ENCODE measurements at regions not wholly inside any gene's neighbourhood (a gene's known extent, or its start where the extent isn't known, plus 50 kb on each side); places are given as distances from the start of the nearest gene placed in this dataset.

DNA sequence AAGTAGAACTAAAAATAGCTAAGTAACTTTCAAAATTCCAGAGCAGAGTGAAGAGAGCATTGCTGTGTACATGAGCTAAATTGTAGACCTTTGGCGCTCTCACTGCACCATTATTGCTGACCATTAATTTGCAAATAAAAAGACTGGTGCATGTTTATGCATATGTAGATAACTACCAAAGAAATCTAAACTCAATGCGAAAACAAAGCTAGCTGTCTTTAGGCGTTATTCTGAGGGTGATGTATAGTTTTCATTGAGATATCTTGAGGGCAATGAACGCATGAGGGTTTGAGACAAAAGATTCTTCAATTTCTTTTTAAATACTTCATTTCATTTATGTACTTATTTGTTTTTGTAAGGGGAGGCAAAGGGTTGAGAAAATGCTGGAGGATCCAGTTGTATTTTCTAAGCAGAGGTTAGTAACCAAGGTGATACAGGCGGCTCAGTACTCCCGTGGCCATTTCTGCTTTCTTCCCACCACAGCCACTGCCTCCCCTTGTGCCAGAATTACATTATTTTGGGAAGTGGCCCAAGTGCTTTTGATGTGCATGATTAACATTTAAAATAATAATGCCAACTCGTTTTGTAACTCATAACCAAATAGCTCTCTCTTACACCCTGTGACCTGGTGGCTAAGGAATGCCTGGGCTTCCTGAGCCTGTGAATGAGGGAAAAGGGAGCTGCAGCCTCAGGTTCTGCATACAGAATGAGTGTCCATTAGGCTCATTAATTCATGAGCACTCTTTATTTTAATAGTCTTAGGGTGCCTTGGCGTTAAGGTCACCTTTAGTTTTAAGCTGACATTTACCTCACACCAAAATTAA, 797.8 kb upstream of the GYPC start:
- no peaks in the 10 kb centered on the region for H3K4me1 ChIP-seq (ENCODE audit: control insufficient read depth, insufficient read depth, low read depth, low read length)
- no peak overlapping the region for H3K23ac ChIP-seq (ENCODE audit: low read length in 2 of 2)
- H4K8ac ChIP-seq (ENCODE audit: low read length) = no peak overlapping the region
- H3K18ac ChIP-seq (ENCODE audit: low read depth in 1 of 2, low read length in 2 of 2) = no peak overlapping the region
- no peak overlapping the region for H3K9ac ChIP-seq (ENCODE audit: low read length)
- H2BK120ac ChIP-seq (ENCODE audit: low read depth, low read length) = no peak overlapping the region
- H2BK5ac ChIP-seq (ENCODE audit: low read depth, low read length, poor library complexity, severe bottlenecking) = no peak overlapping the region
- DNase-seq = no peak
- peaks cover 3% of the 10 kb centered on the region for H3K9me3 ChIP-seq (ENCODE audit: control insufficient read depth, low read length)
- no peak overlapping the region for H3K4me3 ChIP-seq (ENCODE audit: insufficient read depth in 1 of 2, low read depth in 1 of 2, low read length in 2 of 2)
- H3K4me2 ChIP-seq (ENCODE audit: low read length, poor library complexity, severe bottlenecking) = no peak overlapping the region
- H2AFZ ChIP-seq (ENCODE audit: low read depth, low read length) = no peak overlapping the region
- no peak overlapping the region for H4K91ac ChIP-seq (ENCODE audit: low read length)
- no peak overlapping the region for H3K27ac ChIP-seq (ENCODE audit: low read length, poor library complexity, severe bottlenecking)
- no peak overlapping the region for H2BK15ac ChIP-seq (ENCODE audit: low read depth, poor library complexity, severe bottlenecking)
- no peak overlapping the region for H3K4ac ChIP-seq (ENCODE audit: low read depth in 1 of 2, low read length in 2 of 2)
- no peaks in the 10 kb centered on the region for H3K27me3 ChIP-seq (ENCODE audit: control insufficient read depth in 1 of 2, insufficient read depth in 1 of 2, low read length in 2 of 2)
- 70% methylated on average over 4 of the region's 8 CpGs for WGBS
- H3K36me3 ChIP-seq (ENCODE audit: control insufficient read depth in 1 of 2, insufficient read depth in 2 of 2, low read depth in 1 of 2, low read length in 2 of 2) = no peaks in the 10 kb centered on the region
- no peak overlapping the region for H2AK5ac ChIP-seq (ENCODE audit: low read length, severe bottlenecking)
- H2BK12ac ChIP-seq (ENCODE audit: low read length in 2 of 2) = no peak overlapping the region
- H3K14ac ChIP-seq (ENCODE audit: low read length in 2 of 2) = no peak overlapping the region
- no peaks in the 10 kb centered on the region for H3K79me1 ChIP-seq (replicated peaks; ENCODE audit: low read length, poor library complexity, severe bottlenecking)

DNA sequence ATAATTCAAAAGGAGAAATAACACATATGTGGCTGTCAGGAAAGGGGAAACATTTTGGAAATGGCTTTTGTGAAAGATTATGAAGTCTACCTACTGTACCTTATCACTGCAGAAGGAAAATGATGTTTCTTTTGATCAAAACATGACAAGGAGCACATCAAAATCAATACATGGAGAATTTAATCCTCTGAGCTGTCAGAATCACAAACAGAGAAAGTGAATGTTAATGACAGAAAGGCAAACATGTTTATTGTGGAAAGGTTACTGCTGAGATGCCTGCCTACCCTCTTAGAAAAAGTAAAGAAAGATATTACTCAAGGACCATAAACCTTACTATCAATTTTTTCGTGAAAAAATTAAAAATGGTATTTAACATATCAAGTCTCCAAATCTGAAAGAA, 794.5 kb upstream of the GYPC start:
- Histone ChIP-seq H2BK5ac (ENCODE audit: low read depth, low read length, poor library complexity, severe bottlenecking) (no peak overlapping the region), H3K9ac (ENCODE audit: low read length) (no peak overlapping the region), H3K9me3 (ENCODE audit: control insufficient read depth, low read length) (peaks cover 7% of the 10 kb centered on the region), H3K27me3 (ENCODE audit: control insufficient read depth in 1 of 2, insufficient read depth in 1 of 2, low read length in 2 of 2) (no peaks in the 10 kb centered on the region), H2BK120ac (ENCODE audit: low read depth, low read length) (no peak overlapping the region), H3K36me3 (ENCODE audit: control insufficient read depth in 1 of 2, insufficient read depth in 2 of 2, low read depth in 1 of 2, low read length in 2 of 2) (no peaks in the 10 kb centered on the region), H4K8ac (ENCODE audit: low read length) (no peak overlapping the region), H3K18ac (ENCODE audit: low read depth in 1 of 2, low read length in 2 of 2) (no peak overlapping the region), H2AFZ (ENCODE audit: low read depth, low read length) (no peak overlapping the region), H4K91ac (ENCODE audit: low read length) (no peak overlapping the region), H3K4me3 (ENCODE audit: insufficient read depth in 1 of 2, low read depth in 1 of 2, low read length in 2 of 2) (no peak overlapping the region), H2AK5ac (ENCODE audit: low read length, severe bottlenecking) (no peak overlapping the region), H3K23ac (ENCODE audit: low read length in 2 of 2) (no peak overlapping the region), H3K4me1 (ENCODE audit: control insufficient read depth, insufficient read depth, low read depth, low read length) (no peaks in the 10 kb centered on the region), H2BK12ac (ENCODE audit: low read length in 2 of 2) (no peak overlapping the region), H3K4me2 (ENCODE audit: low read length, poor library complexity, severe bottlenecking) (no peak overlapping the region), H3K14ac (ENCODE audit: low read length in 2 of 2) (no peak overlapping the region), H3K4ac (ENCODE audit: low read depth in 1 of 2, low read length in 2 of 2) (no peak overlapping the region), H3K27ac (ENCODE audit: low read length, poor library complexity, severe bottlenecking) (no peak overlapping the region), H2BK15ac (ENCODE audit: low read depth, poor library complexity, severe bottlenecking) (no peak overlapping the region), H3K79me1 (replicated peaks; ENCODE audit: low read length, poor library complexity, severe bottlenecking) (no peaks in the 10 kb centered on the region)
- DNase-seq = no peak
- no CpG with 5 or more reads among the region's 1 CpG for WGBS

DNA sequence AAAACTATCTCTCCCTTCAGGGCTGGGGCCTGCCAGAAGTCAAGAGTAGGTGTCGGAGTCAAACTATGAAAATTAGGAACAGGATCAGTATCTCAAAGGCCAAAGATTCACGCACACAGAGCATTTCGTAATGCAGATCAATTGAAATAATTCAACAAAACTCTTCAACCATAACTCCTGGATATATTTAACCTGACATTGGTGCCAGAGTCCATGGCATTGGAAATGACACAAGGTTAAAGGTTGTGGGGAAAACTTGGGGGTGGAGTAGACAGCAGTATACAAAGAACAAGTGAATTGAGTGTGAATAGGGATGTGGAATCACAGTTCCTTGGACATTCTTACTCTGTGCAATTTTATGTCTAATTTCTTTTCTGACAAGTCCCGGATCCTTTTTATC, 788.0 kb upstream of the GYPC start:
- WGBS = 93% methylated on average over 3 of the region's 4 CpGs
- H2AK5ac ChIP-seq (ENCODE audit: low read length, severe bottlenecking) = no peak overlapping the region
- no peak overlapping the region for H4K8ac ChIP-seq (ENCODE audit: low read length)
- no peak overlapping the region for H3K4me2 ChIP-seq (ENCODE audit: low read length, poor library complexity, severe bottlenecking)
- H3K36me3 ChIP-seq (ENCODE audit: control insufficient read depth in 1 of 2, insufficient read depth in 2 of 2, low read depth in 1 of 2, low read length in 2 of 2) = no peaks in the 10 kb centered on the region
- no peaks in the 10 kb centered on the region for H3K79me1 ChIP-seq (replicated peaks; ENCODE audit: low read length, poor library complexity, severe bottlenecking)
- no peak for DNase-seq
- H3K9ac ChIP-seq (ENCODE audit: low read length) = no peak overlapping the region
- H3K4me3 ChIP-seq (ENCODE audit: insufficient read depth in 1 of 2, low read depth in 1 of 2, low read length in 2 of 2) = no peak overlapping the region
- peaks cover 21% of the 10 kb centered on the region for H3K9me3 ChIP-seq (ENCODE audit: control insufficient read depth, low read length)
- H4K91ac ChIP-seq (ENCODE audit: low read length) = no peak overlapping the region
- H3K23ac ChIP-seq (ENCODE audit: low read length in 2 of 2) = no peak overlapping the region
- H2BK120ac ChIP-seq (ENCODE audit: low read depth, low read length) = no peak overlapping the region
- H3K27ac ChIP-seq (ENCODE audit: low read length, poor library complexity, severe bottlenecking) = no peak overlapping the region
- no peak overlapping the region for H2BK5ac ChIP-seq (ENCODE audit: low read depth, low read length, poor library complexity, severe bottlenecking)
- H3K18ac ChIP-seq (ENCODE audit: low read depth in 1 of 2, low read length in 2 of 2) = no peak overlapping the region
- H3K4me1 ChIP-seq (ENCODE audit: control insufficient read depth, insufficient read depth, low read depth, low read length) = no peaks in the 10 kb centered on the region
- H2BK15ac ChIP-seq (ENCODE audit: low read depth, poor library complexity, severe bottlenecking) = no peak overlapping the region
- no peak overlapping the region for H3K4ac ChIP-seq (ENCODE audit: low read depth in 1 of 2, low read length in 2 of 2)
- no peak overlapping the region for H3K14ac ChIP-seq (ENCODE audit: low read length in 2 of 2)
- no peaks in the 10 kb centered on the region for H3K27me3 ChIP-seq (ENCODE audit: control insufficient read depth in 1 of 2, insufficient read depth in 1 of 2, low read length in 2 of 2)
- no peak overlapping the region for H2AFZ ChIP-seq (ENCODE audit: low read depth, low read length)
- H2BK12ac ChIP-seq (ENCODE audit: low read length in 2 of 2) = no peak overlapping the region

DNA sequence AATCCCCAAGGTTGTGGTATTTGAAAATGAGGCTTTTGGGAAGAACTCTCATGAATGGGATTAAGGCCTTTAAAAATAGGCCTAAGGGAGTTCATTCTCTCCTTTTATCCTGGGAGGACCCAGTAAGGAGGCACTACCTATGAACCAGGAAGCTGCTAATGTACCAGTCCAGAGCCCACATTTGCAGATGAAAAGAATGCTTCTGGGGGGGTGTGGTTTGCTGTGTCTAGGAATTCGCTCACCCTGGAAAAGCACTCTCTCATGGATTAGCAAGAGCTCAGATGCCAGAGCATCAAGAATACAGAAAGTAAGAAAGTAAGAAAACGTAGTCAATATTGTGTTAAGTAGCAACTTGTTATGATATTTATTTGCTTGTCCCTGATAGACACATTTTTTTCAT, 785.7 kb upstream of the GYPC start:
- Histone ChIP-seq H3K4ac (ENCODE audit: low read depth in 1 of 2, low read length in 2 of 2) (no peak overlapping the region), H4K91ac (ENCODE audit: low read length) (no peak overlapping the region), H4K8ac (ENCODE audit: low read length) (no peak overlapping the region), H3K79me1 (replicated peaks; ENCODE audit: low read length, poor library complexity, severe bottlenecking) (no peaks in the 10 kb centered on the region), H3K23ac (ENCODE audit: low read length in 2 of 2) (no peak overlapping the region), H3K4me1 (ENCODE audit: control insufficient read depth, insufficient read depth, low read depth, low read length) (no peaks in the 10 kb centered on the region), H2BK120ac (ENCODE audit: low read depth, low read length) (no peak overlapping the region), H3K9ac (ENCODE audit: low read length) (no peak overlapping the region), H2BK15ac (ENCODE audit: low read depth, poor library complexity, severe bottlenecking) (no peak overlapping the region), H3K27ac (ENCODE audit: low read length, poor library complexity, severe bottlenecking) (no peak overlapping the region), H3K27me3 (ENCODE audit: control insufficient read depth in 1 of 2, insufficient read depth in 1 of 2, low read length in 2 of 2) (no peaks in the 10 kb centered on the region), H3K14ac (ENCODE audit: low read length in 2 of 2) (no peak overlapping the region), H3K18ac (ENCODE audit: low read depth in 1 of 2, low read length in 2 of 2) (no peak overlapping the region), H3K4me2 (ENCODE audit: low read length, poor library complexity, severe bottlenecking) (no peak overlapping the region), H2AK5ac (ENCODE audit: low read length, severe bottlenecking) (no peak overlapping the region), H2BK12ac (ENCODE audit: low read length in 2 of 2) (no peak overlapping the region), H3K36me3 (ENCODE audit: control insufficient read depth in 1 of 2, insufficient read depth in 2 of 2, low read depth in 1 of 2, low read length in 2 of 2) (no peaks in the 10 kb centered on the region), H2BK5ac (ENCODE audit: low read depth, low read length, poor library complexity, severe bottlenecking) (no peak overlapping the region), H2AFZ (ENCODE audit: low read depth, low read length) (no peak overlapping the region), H3K4me3 (ENCODE audit: insufficient read depth in 1 of 2, low read depth in 1 of 2, low read length in 2 of 2) (no peak overlapping the region), H3K9me3 (ENCODE audit: control insufficient read depth, low read length) (peaks cover 18% of the 10 kb centered on the region)
- DNase-seq = no peak
- WGBS = 60% methylated on average over 1 of the region's 2 CpGs
